Bone marrow (tissue), 2 donors: ENCODE measurements at regions not wholly inside any gene's neighbourhood (a gene's known extent, or its start where the extent isn't known, plus 50 kb on each side); places are given as distances from the start of the nearest gene placed in this dataset.

Experiments used
- DNase-seq, 2 donors: peaks; one replicate each; lab custom pipeline; 2025; lab: John Stamatoyannopoulos, UW

DNA sequence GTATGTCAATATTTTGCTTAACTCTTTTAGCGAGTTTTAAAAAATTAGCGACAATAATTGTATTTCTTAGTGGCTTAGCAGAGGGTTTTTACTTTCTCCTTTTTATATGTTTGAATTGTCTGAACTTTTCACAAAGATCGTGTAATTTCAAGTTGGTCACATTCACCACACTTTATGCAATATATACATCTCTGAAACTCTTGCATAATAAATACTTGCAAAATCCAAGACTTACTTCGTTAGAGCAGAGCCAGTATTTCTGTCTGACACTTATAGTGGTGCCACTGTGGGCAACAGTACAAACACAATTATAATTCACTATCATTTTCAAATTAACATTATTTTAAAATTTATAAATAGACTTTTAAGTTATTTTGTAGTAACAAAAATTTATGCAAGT is 62.0 kb downstream of the SUCNR1 start:
- no peak for DNase-seq

- DNase-seq: no peak
Measured at GRCh38 chr3:151940481-151940880, 67.0 kb downstream of the SUCNR1 start.

DNA sequence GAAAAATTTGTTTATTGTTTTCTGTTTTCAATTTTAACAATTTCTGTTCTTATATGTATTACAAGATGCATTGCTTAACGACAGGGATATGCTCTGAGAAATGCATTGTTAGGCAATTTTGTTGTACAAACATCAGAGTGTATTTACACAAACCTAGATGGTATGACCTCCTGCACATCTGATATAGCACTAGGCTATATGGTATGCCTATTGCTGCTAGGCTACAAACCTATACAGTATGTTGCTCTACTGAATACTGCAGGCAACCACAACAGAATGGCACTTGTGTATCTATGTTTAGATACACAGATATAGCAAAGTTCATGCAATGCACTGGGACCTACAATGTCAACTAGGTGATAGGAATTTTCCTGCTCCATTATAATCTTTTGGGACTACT is 70.1 kb downstream of the SUCNR1 start:
- no peak for DNase-seq

DNA sequence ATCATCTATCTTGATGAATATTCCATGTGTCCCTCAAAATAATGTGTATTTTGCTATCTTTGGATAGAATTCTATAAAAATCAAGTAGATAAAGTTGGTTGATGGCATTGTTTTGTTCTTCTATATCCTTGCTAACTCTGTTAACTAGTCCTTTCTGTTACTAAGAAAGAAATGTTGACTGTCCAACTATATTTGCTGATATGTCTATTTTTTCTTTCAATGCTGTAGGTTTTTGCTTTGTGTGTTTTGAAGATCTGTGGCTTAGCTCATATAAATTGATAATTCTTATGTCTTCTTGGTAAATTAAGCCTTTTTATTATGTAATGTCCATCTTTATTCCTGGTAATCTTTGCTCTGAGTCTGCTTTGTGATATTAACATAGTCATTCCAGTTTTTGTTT is 70.9 kb downstream of the SUCNR1 start:
- no peak for DNase-seq

DNA sequence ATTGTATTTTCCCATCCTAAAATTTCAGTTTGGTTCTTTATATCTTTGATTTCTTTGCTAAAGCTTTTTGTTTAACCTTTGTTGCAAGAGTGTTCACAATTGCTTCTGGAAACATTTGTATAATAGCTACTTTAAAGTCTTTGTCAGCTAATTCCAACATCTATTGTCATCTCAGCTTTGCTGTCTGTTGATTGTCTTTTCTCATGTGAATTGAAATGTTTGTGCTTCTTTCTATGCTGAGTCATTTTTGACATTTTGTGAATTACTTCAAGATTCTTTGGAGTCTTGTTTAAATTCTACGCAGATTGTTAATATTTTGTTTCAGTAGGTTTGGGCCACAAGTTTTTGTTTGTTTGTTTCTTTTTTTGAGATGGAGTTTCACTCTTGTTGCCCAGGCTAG is 73.2 kb downstream of the SUCNR1 start:
- DNase-seq: no peak

GRCh38 chr3:151949706-151950105 is 76.3 kb downstream of the SUCNR1 start:
- DNase-seq: no peak

- no peak for DNase-seq
Measured at GRCh38 chr3:151955356-151955755, 81.9 kb downstream of the SUCNR1 start.

DNA sequence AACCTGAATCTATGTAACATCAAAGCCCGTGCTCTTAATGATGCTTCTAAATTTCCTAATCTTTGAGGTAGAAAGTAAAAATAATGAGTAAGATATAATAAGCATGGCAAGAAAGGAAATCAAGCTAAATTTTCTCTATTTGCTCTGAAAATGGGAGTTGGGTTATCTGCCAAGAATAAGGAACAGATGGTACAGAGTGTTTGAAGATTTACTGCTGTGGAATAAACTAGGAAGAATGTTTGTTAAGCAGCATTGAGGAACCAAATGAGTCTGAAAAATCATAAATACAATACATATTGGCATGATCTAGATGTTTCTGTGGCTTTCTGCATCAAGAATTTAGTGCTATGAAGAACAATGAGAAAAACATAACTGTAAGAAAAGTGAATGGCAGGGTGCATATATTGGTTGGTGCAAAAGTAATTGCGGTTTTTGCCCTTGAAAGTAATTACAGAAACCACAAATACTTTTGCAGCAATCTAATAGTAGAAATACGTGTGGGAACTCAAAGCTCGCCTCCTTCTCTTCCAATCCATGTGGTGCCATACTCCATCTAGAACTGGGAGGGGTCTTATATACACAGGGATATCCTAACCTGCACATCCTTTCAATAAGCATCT is 87.6 kb downstream of the SUCNR1 start:
- peak in 1 of 2 donors; percentile 17 for DNase-seq

DNA sequence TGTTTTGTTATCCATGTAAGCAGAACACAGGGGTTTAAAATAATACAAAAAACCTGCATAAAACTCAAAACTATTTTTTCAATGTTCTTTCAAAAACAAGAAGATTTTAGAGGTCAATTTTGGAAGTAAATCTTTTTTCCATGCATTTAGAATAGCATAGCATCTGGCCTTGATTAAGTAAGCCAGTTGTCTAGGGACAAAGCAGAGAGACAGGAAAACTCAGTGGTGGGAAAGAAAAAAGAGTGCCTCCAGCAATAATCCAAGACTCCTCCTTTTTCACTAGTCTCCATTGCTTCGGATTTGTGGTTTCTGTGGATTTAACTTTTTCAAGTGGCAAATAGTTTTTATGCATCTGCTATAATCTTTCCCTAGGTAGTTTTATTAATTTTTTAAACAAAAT is 88.9 kb downstream of the SUCNR1 start:
- no peak for DNase-seq

DNA sequence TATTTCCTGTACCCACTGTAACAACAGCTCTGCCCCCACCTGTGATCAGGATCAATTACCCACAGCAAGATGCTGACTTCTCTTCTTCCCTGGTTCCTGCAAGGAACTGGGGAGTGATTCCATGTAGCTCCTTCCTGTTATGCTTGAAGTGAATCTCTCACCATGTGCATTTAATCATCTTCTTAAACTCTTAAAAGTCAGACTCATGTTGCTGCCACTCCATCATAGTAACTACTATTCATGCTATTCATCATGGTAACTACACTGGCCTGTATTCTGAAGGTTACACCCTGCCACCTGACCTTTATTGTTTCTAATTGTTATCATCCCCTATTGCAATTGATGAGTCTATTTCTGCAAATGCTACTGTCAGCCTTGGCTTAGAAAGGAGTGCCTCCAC is 89.5 kb downstream of the SUCNR1 start:
- DNase-seq: no peak

GRCh38 chr3:151964743-151965142 is 91.3 kb downstream of the SUCNR1 start:
- DNase-seq: no peak

- no peak for DNase-seq
Measured at GRCh38 chr3:151969026-151969642, 95.7 kb downstream of the SUCNR1 start.

DNA sequence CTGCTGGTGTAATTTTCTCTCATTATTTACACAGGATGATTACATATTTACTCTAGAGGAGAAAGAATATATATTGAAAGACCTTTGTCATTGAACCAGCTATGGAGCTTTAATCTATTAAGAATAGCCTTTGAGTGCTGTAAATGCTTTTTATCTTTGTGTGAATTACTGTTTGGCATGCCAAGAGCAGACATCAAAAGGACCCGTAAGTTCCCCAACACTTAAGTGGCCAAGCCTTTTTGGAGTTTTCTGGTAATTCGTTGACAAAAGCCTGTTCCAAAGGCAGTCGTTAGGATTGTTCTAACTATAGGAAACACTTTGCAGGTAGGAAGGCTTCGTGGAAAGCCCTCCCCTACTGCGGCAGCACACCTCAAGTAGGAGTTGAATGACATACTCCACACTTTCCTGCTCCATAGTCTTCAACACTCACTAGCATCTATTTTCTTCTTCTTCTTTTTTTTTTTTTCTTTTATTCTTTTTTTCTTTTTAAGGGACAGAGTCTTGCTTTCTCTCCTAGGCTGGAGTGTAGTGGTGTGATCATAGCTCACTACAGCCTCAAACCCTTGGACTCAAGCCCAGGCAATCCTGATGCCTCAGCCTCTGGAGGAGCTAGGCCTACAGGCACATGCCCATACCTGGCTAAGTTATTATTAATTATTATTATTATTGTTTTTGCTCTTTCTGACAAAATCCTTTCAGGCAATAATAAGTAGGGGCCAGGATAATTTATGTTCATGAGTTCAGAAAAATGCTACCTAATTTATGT is 98.6 kb downstream of the SUCNR1 start:
- DNase-seq: no peak

- DNase-seq: no peak
Measured at GRCh38 chr3:151974067-151974466, 100.6 kb downstream of the SUCNR1 start.

GRCh38 chr3:151976211-151977050 is 103.0 kb downstream of the SUCNR1 start:
- peak in 1 of 2 donors; percentile 95 for DNase-seq

- peak in 1 of 2 donors; percentile 12 for DNase-seq
Measured at GRCh38 chr3:151979906-151980305, 106.5 kb downstream of the SUCNR1 start.

GRCh38 chr3:151983538-151983937 is 110.1 kb downstream of the SUCNR1 start:
- DNase-seq: no peak

GRCh38 chr3:151985787-151986430 is 112.5 kb downstream of the SUCNR1 start:
- DNase-seq: no peak

- no peak for DNase-seq
Measured at GRCh38 chr3:151987893-151988292, 114.5 kb downstream of the SUCNR1 start.

DNA sequence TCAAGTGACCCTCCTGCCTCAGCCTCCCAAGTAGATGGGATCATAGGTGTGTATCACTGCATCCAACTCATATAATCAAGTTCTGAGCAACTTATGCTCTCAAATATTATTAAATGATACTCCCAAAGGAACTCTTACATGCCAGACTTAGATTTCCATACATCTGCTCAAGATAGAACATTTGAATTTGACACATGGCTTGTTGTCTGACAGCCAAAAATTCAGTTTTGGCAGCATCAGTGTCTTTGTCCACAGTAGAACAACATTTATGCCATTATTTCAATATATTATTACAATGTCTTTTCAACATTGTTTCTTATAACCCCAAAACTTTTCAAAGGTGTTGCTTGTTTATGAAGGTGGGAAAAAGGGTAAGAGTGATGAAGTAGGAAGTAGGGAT is 116.2 kb downstream of the SUCNR1 start:
- no peak for DNase-seq

GRCh38 chr3:151990696-151991376 is 117.4 kb downstream of the SUCNR1 start:
- DNase-seq: no peak
